Smooth muscle cell (in vitro differentiated cells): ENCODE measurements at regions not wholly inside any gene's neighbourhood (a gene's known extent, or its start where the extent isn't known, plus 50 kb on each side); places are given as distances from the start of the nearest gene placed in this dataset.
"Not testable (repeated sequence)": the region's sequence is repeated elsewhere in the genome, so short reads cannot be mapped to it uniquely, and the experiment has no call there.

Source experiments
- DNase-seq: peaks from one replicate; lab custom pipeline; 2025; ENCODE audit not compliant: unreplicated experiment; lab: John Stamatoyannopoulos, UW
- H2AFZ ChIP-seq: fragments of 200-600 bp; sonication (generic); 2 replicates; pipeline ENCODE4 v1.6.0; 2016; ENCODE audit warnings: antibody characterized with exemption, low read depth, mild to moderate bottlenecking
- H3F3A ChIP-seq: fragments of 200-600 bp; sonication (generic); 2 replicates; pipeline ENCODE4 v1.6.0; 2017; ENCODE audit warnings: antibody characterized with exemption, low read depth
- H3K27ac ChIP-seq: fragments of 200-600 bp; sonication (generic); 2 replicates; pipeline ENCODE4 v1.5.1; 2016; ENCODE audit warnings: low read depth, mild to moderate bottlenecking
- H3K27me3 ChIP-seq: fragments of 200-600 bp; sonication (generic); 2 replicates; pipeline ENCODE4 v1.6.1; 2016; ENCODE audit warnings: low read depth, mild to moderate bottlenecking
- H3K36me3 ChIP-seq: fragments of 200-600 bp; sonication (generic); 2 replicates; pipeline ENCODE4 v1.5.1; 2016; ENCODE audit warnings: low read depth
- H3K4me1 ChIP-seq: fragments of 200-600 bp; sonication (generic); 2 replicates; pipeline ENCODE4 v1.5.1; 2016; ENCODE audit warnings: low read depth
- H3K4me2 ChIP-seq: fragments of 200-600 bp; sonication (generic); 2 replicates; pipeline ENCODE4 v1.6.0; 2016; ENCODE audit warnings: mild to moderate bottlenecking
- H3K4me3 ChIP-seq: fragments of 200-600 bp; sonication (generic); 2 replicates; pipeline ENCODE4 v1.5.1; 2016; ENCODE audit warnings: mild to moderate bottlenecking
- H3K79me2 ChIP-seq: fragments of 200-600 bp; sonication (generic); 2 replicates; pipeline ENCODE4 v1.6.0; 2016; ENCODE audit warnings: low read depth, mild to moderate bottlenecking
- H3K9ac ChIP-seq: fragments of 200-600 bp; sonication (generic); 2 replicates; pipeline ENCODE4 v1.6.0; 2016; ENCODE audit warnings: low read depth
- H3K9me3 ChIP-seq: fragments of 200-600 bp; sonication (generic); replicated peaks from 2 replicates; pipeline ENCODE4 v1.5.1; 2016; ENCODE audit warnings: low read depth
- H4K20me1 ChIP-seq: fragments of 200-600 bp; sonication (generic); 2 replicates; pipeline ENCODE4 v1.6.0; 2016; ENCODE audit warnings: low read depth
- CTCF ChIP-seq: fragments of 200-600 bp; sonication (generic); IDR thresholded peaks from 2 replicates; pipeline ENCODE4 v1.5.1; 2017; ENCODE audit warnings: borderline replicate concordance, mild to moderate bottlenecking, antibody characterized with exemption; ENCODE audit not compliant: insufficient read depth, poor library complexity, severe bottlenecking
- WGBS: methylation state at CpG from one replicate; pipeline ENCODE4 v1.1.7; 2016; ENCODE audit warnings: low lambda C conversion rate; 5-methylcytosine and 5-hydroxymethylcytosine counted together

- peak overlapping the region; percentile 32 for H2AFZ ChIP-seq
- no peaks in the 10 kb centered on the region for H3K27me3 ChIP-seq
- H4K20me1 ChIP-seq = no peaks in the 10 kb centered on the region
- no peaks in the 10 kb centered on the region for H3K36me3 ChIP-seq
- DNase-seq = no peak
- H3K79me2 ChIP-seq = no peaks in the 10 kb centered on the region
- H3K4me1 ChIP-seq = peaks cover 7% of the 10 kb centered on the region
- no peak overlapping the region for H3K4me2 ChIP-seq
- H3K4me3 ChIP-seq = no peak overlapping the region
- H3K9me3 ChIP-seq = no peaks in the 10 kb centered on the region
- H3F3A ChIP-seq = no peaks in the 10 kb centered on the region
- WGBS = 71% methylated on average over 7 of the region's 7 CpGs
- H3K27ac ChIP-seq = no peak overlapping the region
- TF ChIP-seq CTCF = no peak
- no peak overlapping the region for H3K9ac ChIP-seq
Measured at GRCh38 chr18:60020107-60020925, 120.5 kb downstream of the PMAIP1 start.

- Histone ChIP-seq H3F3A (no peaks in the 10 kb centered on the region), H3K9ac (peak overlapping the region; percentile 42), H3K4me1 (no peaks in the 10 kb centered on the region), H3K79me2 (no peaks in the 10 kb centered on the region), H3K27me3 (no peaks in the 10 kb centered on the region), H4K20me1 (no peaks in the 10 kb centered on the region), H3K27ac (peak overlapping the region; percentile 86), H3K9me3 (no peaks in the 10 kb centered on the region), H3K4me3 (no peak overlapping the region), H3K36me3 (no peaks in the 10 kb centered on the region), H2AFZ (no peak overlapping the region), H3K4me2 (peak overlapping the region; percentile 81)
- no peak for DNase-seq
- 6% methylated on average over 4 of the region's 4 CpGs for WGBS
- TF ChIP-seq CTCF = no peak
Measured at GRCh38 chr18:60019463-60019840, 119.7 kb downstream of the PMAIP1 start.

- WGBS = 6% methylated on average over 3 of the region's 3 CpGs
- no peaks in the 10 kb centered on the region for H3K79me2 ChIP-seq
- no peak overlapping the region for H2AFZ ChIP-seq
- H3K36me3 ChIP-seq = no peaks in the 10 kb centered on the region
- DNase-seq = no peak
- peak overlapping the region; percentile 81 for H3K4me2 ChIP-seq
- TF ChIP-seq CTCF = no peak
- no peaks in the 10 kb centered on the region for H3K4me1 ChIP-seq
- no peaks in the 10 kb centered on the region for H3F3A ChIP-seq
- H3K9ac ChIP-seq = peak overlapping the region; percentile 42
- no peak overlapping the region for H3K4me3 ChIP-seq
- no peaks in the 10 kb centered on the region for H4K20me1 ChIP-seq
- no peaks in the 10 kb centered on the region for H3K9me3 ChIP-seq
- H3K27ac ChIP-seq = peak overlapping the region; percentile 86
- H3K27me3 ChIP-seq = no peaks in the 10 kb centered on the region
Measured at GRCh38 chr18:60018618-60019462, 119.0 kb downstream of the PMAIP1 start.

- not testable (repeated sequence) for H3K27ac ChIP-seq, H2AFZ ChIP-seq
Measured at GRCh38 chr18:60018134-60018533, 118.3 kb downstream of the PMAIP1 start.

More at GRCh38 chr18:60018134-60018533, 118.3 kb downstream of the PMAIP1 start:
- not testable (repeated sequence) for H3K4me2 ChIP-seq, H3K27me3 ChIP-seq, H3K4me3 ChIP-seq, H4K20me1 ChIP-seq, H3K36me3 ChIP-seq, H3K9ac ChIP-seq, H3K4me1 ChIP-seq, H3F3A ChIP-seq, H3K9me3 ChIP-seq, DNase-seq, H3K79me2 ChIP-seq
- WGBS = 98% methylated on average over 2 of the region's 3 CpGs
